ENCODE measurements at regions not wholly inside any gene's neighbourhood (a gene's known extent, or its start where the extent isn't known, plus 50 kb on each side); places are given as distances from the start of the nearest gene placed in this dataset.
"Not testable (repeated sequence)": the region's sequence is repeated elsewhere in the genome, so short reads cannot be mapped to it uniquely, and the experiment has no call there.

DNA sequence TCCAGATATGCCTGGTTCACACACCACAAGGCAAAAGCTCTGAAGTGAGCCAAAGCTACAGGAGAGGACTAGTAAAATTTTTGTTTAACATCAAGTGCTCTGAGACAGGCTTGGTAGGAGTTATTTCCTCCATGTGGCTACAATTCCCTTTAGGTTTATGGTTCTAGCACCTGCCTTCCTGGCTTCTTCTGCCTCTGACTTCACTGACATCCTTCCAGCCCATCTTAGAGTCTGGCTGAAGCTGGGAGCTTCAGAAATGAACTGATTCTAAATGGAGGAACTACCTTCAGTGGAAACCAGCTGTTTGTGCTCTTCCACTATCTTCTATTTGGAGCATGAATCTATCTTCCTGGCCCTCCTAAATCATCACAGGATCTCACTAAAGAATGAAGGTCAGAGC is 215.3 kb upstream of the FBXL7 start:
- Mint-ChIP-seq H3K27me3 (no peaks in the 10 kb centered on the region), H3K4me3 (no peak overlapping the region), H3K36me3 (no peaks in the 10 kb centered on the region), H3K4me1 (no peaks in the 10 kb centered on the region), H3K9me3 (peaks cover 16% of the 10 kb centered on the region), H3K27ac (no peak overlapping the region)
- CTCF ChIA-PET: no interaction called here
- DNase-seq: no peak

GRCh38 chr5:15283076-15283475 is 216.9 kb upstream of the FBXL7 start:
- H3K27me3 Mint-ChIP-seq: no peaks in the 10 kb centered on the region
- no peaks in the 10 kb centered on the region for H3K4me1 Mint-ChIP-seq
- H3K4me3 Mint-ChIP-seq: no peak overlapping the region

DNA sequence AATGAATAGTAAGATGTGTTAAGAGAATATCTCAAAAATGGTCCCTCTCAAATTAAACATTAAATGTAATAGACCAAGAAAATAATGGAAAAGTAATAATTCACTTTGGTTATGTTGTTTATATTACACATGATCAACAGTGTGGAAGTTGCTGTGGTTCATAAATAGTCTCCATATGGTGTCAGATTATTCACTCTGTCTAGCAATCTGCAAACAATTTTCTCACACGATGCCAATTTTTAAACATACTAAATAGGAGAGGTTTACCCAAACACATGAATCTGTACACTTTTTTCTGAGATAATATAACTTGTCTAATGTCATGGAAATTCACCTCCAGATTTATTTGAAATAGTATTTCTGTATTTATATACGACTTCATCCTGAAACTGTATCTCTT is 217.4 kb upstream of the FBXL7 start:
- Mint-ChIP-seq H3K4me3 (no peak overlapping the region), H3K4me1 (no peaks in the 10 kb centered on the region), H3K27ac (no peak overlapping the region), H3K9me3 (peaks cover 16% of the 10 kb centered on the region), H3K36me3 (no peaks in the 10 kb centered on the region), H3K27me3 (no peaks in the 10 kb centered on the region)
- DNase-seq: no peak
- CTCF ChIA-PET: no interaction called here

More at GRCh38 chr5:15283076-15283475, 216.9 kb upstream of the FBXL7 start:
- Mint-ChIP-seq H3K9me3 (peaks cover 16% of the 10 kb centered on the region), H3K36me3 (no peaks in the 10 kb centered on the region), H3K27ac (no peak overlapping the region)
- no peak for DNase-seq
- CTCF ChIA-PET: no interaction called here

DNA sequence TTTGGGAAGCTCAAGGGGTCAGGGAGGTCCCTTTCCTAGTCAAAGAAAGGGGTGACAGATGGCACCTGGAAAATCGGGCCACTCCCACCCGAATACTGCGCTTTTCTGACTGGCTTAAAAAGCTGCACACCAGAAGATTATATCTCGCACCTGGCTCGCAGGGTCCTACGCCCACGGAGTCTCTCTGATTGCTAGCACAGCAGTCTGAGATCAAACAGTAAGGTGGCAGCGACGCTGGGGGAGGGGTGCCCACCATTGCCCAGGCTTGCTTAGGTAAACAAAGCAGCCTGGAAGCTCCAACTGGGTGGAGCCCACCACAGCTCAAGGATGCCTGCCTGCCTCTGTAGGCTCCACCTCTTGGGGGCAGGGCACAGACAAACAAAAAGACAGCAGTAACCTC is 228.4 kb upstream of the FBXL7 start:
- H3K27me3 Mint-ChIP-seq, CTCF ChIA-PET, H3K27ac Mint-ChIP-seq, H3K36me3 Mint-ChIP-seq, H3K4me3 Mint-ChIP-seq, H3K4me1 Mint-ChIP-seq, DNase-seq: not testable (repeated sequence)
- peaks cover 11% of the 10 kb centered on the region for H3K9me3 Mint-ChIP-seq

DNA sequence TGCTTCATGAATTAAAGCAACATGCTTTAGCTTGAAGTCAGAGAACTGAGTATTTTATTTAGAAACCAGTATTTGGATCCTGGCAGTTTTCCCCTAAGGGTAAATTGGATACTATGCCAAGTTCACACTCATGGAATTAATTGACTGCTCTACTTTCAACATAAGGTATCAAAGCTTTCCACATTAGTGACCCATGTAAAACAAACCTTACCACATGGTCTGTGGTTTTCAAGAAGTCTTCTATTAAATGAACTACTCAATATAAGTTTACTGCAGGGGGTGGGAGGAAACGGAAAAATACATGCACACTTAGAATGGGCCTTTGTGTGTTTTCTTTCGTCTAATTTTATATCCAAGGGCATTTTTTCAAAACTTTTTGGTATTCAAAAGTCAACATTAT is 232.0 kb upstream of the FBXL7 start:
- peaks cover 13% of the 10 kb centered on the region for H3K9me3 Mint-ChIP-seq
- H3K27me3 Mint-ChIP-seq: no peaks in the 10 kb centered on the region
- no peak overlapping the region for H3K4me3 Mint-ChIP-seq
- DNase-seq: no peak
- H3K4me1 Mint-ChIP-seq: no peaks in the 10 kb centered on the region
- CTCF ChIA-PET: no interaction called here
- H3K36me3 Mint-ChIP-seq: no peaks in the 10 kb centered on the region
- H3K27ac Mint-ChIP-seq: no peak overlapping the region

- no peaks in the 10 kb centered on the region for H3K27me3 Mint-ChIP-seq
- no peak overlapping the region for H3K4me3 Mint-ChIP-seq
- H3K4me1 Mint-ChIP-seq: no peaks in the 10 kb centered on the region
- peaks cover 13% of the 10 kb centered on the region for H3K9me3 Mint-ChIP-seq
- no peak for DNase-seq
- no peaks in the 10 kb centered on the region for H3K36me3 Mint-ChIP-seq
- no peak overlapping the region for H3K27ac Mint-ChIP-seq
- CTCF ChIA-PET: no interaction called here
Measured at GRCh38 chr5:15266841-15267240, 233.1 kb upstream of the FBXL7 start.

DNA sequence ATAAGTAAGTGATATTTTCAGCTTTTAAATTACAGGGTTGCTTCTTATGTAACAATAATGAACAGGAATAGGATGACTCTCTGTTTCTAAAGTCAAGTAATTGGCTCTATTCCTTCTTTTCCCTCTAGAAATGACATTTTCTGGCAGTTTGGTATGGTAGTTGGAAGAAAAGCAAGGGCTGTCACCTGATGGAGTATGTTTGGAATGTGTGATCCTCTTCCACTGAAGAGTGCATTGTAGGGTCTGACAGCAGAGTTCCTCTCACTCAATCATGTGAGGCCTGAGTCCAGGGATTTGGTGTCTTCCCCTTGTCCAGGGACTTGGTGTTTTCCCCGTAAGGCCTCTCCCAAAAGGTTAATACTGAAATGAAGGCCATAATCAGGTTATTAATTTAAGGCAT is 233.8 kb upstream of the FBXL7 start:
- peaks cover 10% of the 10 kb centered on the region for H3K9me3 Mint-ChIP-seq
- no peak overlapping the region for H3K4me3 Mint-ChIP-seq
- CTCF ChIA-PET: no interaction called here
- no peaks in the 10 kb centered on the region for H3K4me1 Mint-ChIP-seq
- H3K27me3 Mint-ChIP-seq: no peaks in the 10 kb centered on the region
- H3K36me3 Mint-ChIP-seq: no peaks in the 10 kb centered on the region
- H3K27ac Mint-ChIP-seq: no peak overlapping the region
- no peak for DNase-seq

DNA sequence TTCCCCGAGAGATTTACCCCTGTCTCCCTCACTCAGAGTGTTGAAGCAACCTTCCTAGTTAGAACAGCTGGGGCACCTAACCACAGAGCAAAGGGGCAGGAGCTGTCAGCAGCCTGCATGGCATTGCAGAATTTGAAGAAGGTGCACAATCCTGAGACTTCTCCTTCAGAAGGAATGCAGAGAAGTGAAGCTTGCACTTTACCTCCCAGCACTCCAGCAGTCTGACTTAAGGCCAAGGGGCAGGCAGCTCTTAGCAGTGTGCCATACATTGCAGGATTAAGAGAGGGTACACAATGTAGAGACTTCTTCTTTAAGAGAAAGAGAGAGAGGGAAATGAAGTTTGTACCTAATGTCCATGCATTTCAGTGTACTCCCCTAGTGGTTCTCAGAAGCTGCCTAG is 236.0 kb upstream of the FBXL7 start:
- DNase-seq: no peak
- H3K27me3 Mint-ChIP-seq: no peaks in the 10 kb centered on the region
- peaks cover 2% of the 10 kb centered on the region for H3K9me3 Mint-ChIP-seq
- CTCF ChIA-PET: no interaction called here
- H3K4me3 Mint-ChIP-seq: no peak overlapping the region
- H3K27ac Mint-ChIP-seq: no peak overlapping the region
- H3K36me3 Mint-ChIP-seq: no peaks in the 10 kb centered on the region
- H3K4me1 Mint-ChIP-seq: no peaks in the 10 kb centered on the region

- no peaks in the 10 kb centered on the region for H3K4me1 Mint-ChIP-seq
- H3K4me3 Mint-ChIP-seq: no peak overlapping the region
- H3K27me3 Mint-ChIP-seq: no peaks in the 10 kb centered on the region
- H3K27ac Mint-ChIP-seq: no peak overlapping the region
- H3K36me3 Mint-ChIP-seq: no peaks in the 10 kb centered on the region
- no peak for DNase-seq
- CTCF ChIA-PET: no interaction called here
- H3K9me3 Mint-ChIP-seq: peaks cover 2% of the 10 kb centered on the region
Measured at GRCh38 chr5:15263406-15263805, 236.6 kb upstream of the FBXL7 start.

DNA sequence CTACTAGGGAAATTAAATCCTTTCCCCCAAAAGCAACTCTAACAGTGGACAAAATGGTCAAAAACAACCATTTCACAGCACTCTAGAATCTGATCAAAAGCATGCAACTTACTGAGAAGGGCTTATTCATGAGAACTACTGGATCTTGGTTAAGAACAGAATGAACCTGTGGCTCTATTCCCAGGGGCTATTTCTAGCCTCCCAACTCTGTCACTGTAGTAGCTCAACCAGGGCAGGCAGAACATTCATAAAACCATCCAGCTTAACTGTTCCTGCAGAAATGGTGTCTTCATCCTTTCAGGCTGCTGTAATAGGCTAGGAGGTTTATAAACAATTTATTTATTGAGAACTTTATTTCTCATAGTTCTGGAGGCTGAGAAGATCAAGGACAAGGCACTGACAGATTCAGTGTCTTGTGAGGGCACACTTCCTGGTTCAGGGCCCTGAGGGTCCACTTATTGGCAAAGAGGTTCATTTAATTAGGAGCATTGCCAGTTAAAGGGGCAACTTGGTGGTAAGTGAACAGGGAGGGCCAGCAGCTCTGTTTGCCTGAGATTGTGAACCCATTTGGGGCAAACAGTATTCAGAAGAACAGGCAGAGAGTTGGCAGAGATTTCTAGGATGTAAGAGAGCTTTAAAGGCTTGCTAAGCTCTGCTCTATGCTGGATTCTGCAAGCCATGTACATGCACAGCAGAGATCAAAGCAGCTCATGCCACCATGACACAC is 238.5 kb upstream of the FBXL7 start:
- no peaks in the 10 kb centered on the region for H3K27me3 Mint-ChIP-seq
- no peak for DNase-seq

GRCh38 chr5:15260356-15261268 is 239.4 kb upstream of the FBXL7 start:
- peaks cover 6% of the 10 kb centered on the region for H3K9me3 Mint-ChIP-seq
- CTCF ChIA-PET: interaction anchor here (1.2 kb wide), 1 partner anchor 25 kb away, joined by 3 read pairs; no protein-coding TSS in a partner anchor

More for the DNA sequence above, 238.5 kb upstream of the FBXL7 start:
- no peaks in the 10 kb centered on the region for H3K4me1 Mint-ChIP-seq
- H3K36me3 Mint-ChIP-seq: no peaks in the 10 kb centered on the region
- H3K4me3 Mint-ChIP-seq: no peak overlapping the region
- CTCF ChIA-PET: no interaction called here
- peaks cover 6% of the 10 kb centered on the region for H3K9me3 Mint-ChIP-seq
- no peak overlapping the region for H3K27ac Mint-ChIP-seq

GRCh38 chr5:15256485-15256884 is 243.5 kb upstream of the FBXL7 start:
- Mint-ChIP-seq H3K4me1 (no peaks in the 10 kb centered on the region), H3K4me3 (no peak overlapping the region), H3K27ac (no peak overlapping the region), H3K27me3 (no peaks in the 10 kb centered on the region), H3K36me3 (no peaks in the 10 kb centered on the region), H3K9me3 (peaks cover 5% of the 10 kb centered on the region)
- DNase-seq: no peak
- CTCF ChIA-PET: no interaction called here

More at GRCh38 chr5:15260356-15261268, 239.4 kb upstream of the FBXL7 start:
- Mint-ChIP-seq H3K4me1 (no peaks in the 10 kb centered on the region), H3K27me3 (no peaks in the 10 kb centered on the region), H3K27ac (no peak overlapping the region), H3K36me3 (no peaks in the 10 kb centered on the region), H3K4me3 (no peak overlapping the region)
- no peak for DNase-seq

DNA sequence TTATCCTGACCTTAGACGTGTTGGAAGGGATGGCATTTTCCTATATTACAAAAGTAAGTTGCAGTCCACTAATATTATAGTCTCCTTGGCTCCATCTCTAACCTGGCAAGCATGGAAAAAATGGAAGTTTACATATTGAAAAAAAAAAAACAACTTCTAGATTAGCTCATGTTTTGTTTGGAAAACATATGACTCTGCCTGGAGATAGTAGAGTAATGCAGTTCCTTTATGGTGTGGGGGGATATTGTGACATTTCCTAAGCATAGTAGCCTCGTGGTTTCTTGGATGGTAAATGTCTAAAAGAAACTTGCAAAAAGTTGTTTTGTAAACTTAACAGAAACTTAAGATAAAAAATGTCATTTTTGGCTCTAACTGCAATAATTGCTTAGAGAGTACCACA is 244.4 kb upstream of the FBXL7 start:
- Mint-ChIP-seq H3K4me1 (no peaks in the 10 kb centered on the region), H3K4me3 (no peak overlapping the region), H3K36me3 (no peaks in the 10 kb centered on the region), H3K27ac (no peak overlapping the region), H3K27me3 (no peaks in the 10 kb centered on the region), H3K9me3 (peaks cover 5% of the 10 kb centered on the region)
- DNase-seq: no peak
- CTCF ChIA-PET: no interaction called here

DNA sequence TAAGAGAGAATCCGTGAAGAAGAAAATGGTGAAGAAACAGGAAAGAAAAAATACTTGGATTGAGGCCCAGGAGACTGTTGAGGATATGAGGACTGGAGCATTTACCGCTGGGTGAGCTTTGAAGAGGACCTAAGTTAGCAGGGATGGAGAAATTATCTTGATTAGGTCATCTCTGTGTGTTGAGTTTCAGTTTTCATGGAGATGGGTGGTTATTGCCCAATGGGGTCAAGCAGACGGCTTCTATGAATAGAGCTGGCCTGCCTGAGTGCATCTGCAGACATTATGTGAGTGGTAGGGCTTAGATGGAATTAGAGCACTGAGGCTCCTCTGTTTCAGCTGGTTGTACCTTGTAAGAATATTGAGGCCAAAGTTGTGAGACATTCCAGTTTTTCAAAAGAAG is 245.4 kb upstream of the FBXL7 start:
- H3K36me3 Mint-ChIP-seq: no peaks in the 10 kb centered on the region

GRCh38 chr5:15252331-15252730 is 247.6 kb upstream of the FBXL7 start:
- CTCF ChIA-PET: no interaction called here
- H3K4me3 Mint-ChIP-seq: no peak overlapping the region
- peaks cover 2% of the 10 kb centered on the region for H3K9me3 Mint-ChIP-seq
- no peaks in the 10 kb centered on the region for H3K36me3 Mint-ChIP-seq
- no peak overlapping the region for H3K27ac Mint-ChIP-seq
- no peak for DNase-seq
- H3K4me1 Mint-ChIP-seq: no peaks in the 10 kb centered on the region
- H3K27me3 Mint-ChIP-seq: no peaks in the 10 kb centered on the region

More for the DNA sequence above, 245.4 kb upstream of the FBXL7 start:
- DNase-seq: no peak
- Mint-ChIP-seq H3K4me3 (no peak overlapping the region), H3K27ac (no peak overlapping the region), H3K9me3 (peaks cover 5% of the 10 kb centered on the region), H3K27me3 (no peaks in the 10 kb centered on the region), H3K4me1 (no peaks in the 10 kb centered on the region)
- CTCF ChIA-PET: no interaction called here
